SK-N-SH treated with all-trans-retinoic acid at 6 μM for 48 hours (cell line): ENCODE measurements at regions not wholly inside any gene's neighbourhood (a gene's known extent, or its start where the extent isn't known, plus 50 kb on each side); places are given as distances from the start of the nearest gene placed in this dataset.

Experiments used
- BACH2 ChIP-seq: fragments of 250-450 bp; sonication (Bioruptor Pico); IDR thresholded peaks from 2 replicates; pipeline ENCODE4 v1.9.0; 2021; ENCODE audit warnings: mild to moderate bottlenecking, borderline replicate concordance
- ZFP3 ChIP-seq: fragments of 250-450 bp; sonication (Bioruptor Pico); IDR thresholded peaks from 2 replicates; pipeline ENCODE4 v1.5.0; 2020; ENCODE audit warnings: mild to moderate bottlenecking, moderate library complexity
- ZNF70 ChIP-seq: fragments of 450-650 bp; formaldehyde crosslinking; IDR thresholded peaks from 2 replicates; pipeline ENCODE4 v1.5.0; 2020; ENCODE audit warnings: mild to moderate bottlenecking, moderate library complexity

- TF ChIP-seq ZFP3, result no peak
- no peak for TF ChIP-seq BACH2 (CRISPR knock-in tag)
- TF ChIP-seq ZNF70 (CRISPR knock-in tag), result no peak
Measured at GRCh38 chr2:235206399-235206798, 254.6 kb downstream of the SH3BP4 start.
